HepG2 (cell line): ENCODE measurements at regions not wholly inside any gene's neighbourhood (a gene's known extent, or its start where the extent isn't known, plus 50 kb on each side); places are given as distances from the start of the nearest gene placed in this dataset.

Source experiments
- ATM ChIP-seq: fragments of 450-650 bp; IDR thresholded peaks from 2 replicates; pipeline ENCODE4 v1.7.1; 2017; ENCODE audit warnings: mild to moderate bottlenecking, borderline replicate concordance
- NCOA5 ChIP-seq: sonication (generic); formaldehyde crosslinking; IDR thresholded peaks from 2 replicates; pipeline ENCODE4 v1.4.0; 2020; ENCODE audit warnings: missing genetic modification reagents
- NFIB ChIP-seq: sonication (generic); formaldehyde crosslinking; IDR thresholded peaks from 2 replicates; pipeline ENCODE4 v1.9.0; 2021; ENCODE audit warnings: missing genetic modification reagents, mild to moderate bottlenecking, borderline replicate concordance
- SUZ12 ChIP-seq: fragments of 150-350 bp; IDR thresholded peaks from 2 replicates; pipeline ENCODE4 v1.6.1; 2014; ENCODE audit warnings: low read depth, low read length
- U2AF2 ChIP-seq: fragments of 200-400 bp; formaldehyde crosslinking; IDR thresholded peaks from 2 replicates; pipeline ENCODE4 v1.6.1; 2017; ENCODE audit warnings: low read depth, mild to moderate bottlenecking, low read length
- TF ChIP-seq, protein P1 (sequence below): sonication (generic); formaldehyde crosslinking; IDR thresholded peaks from 2 replicates; pipeline ENCODE4 v1.4.0; 2020; ENCODE audit warnings: missing genetic modification reagents
- TF ChIP-seq, protein P2 (sequence below): IDR thresholded peaks from 2 replicates; pipeline ENCODE4 v1.6.1; 2012; ENCODE audit warnings: low read length, improper control_type of control experiment
- TF ChIP-seq, protein P3 (sequence below): sonication (generic); formaldehyde crosslinking; IDR thresholded peaks from 2 replicates; pipeline ENCODE4 v1.9.0; 2021; ENCODE audit warnings: mild to moderate bottlenecking, missing genetic modification reagents
- TF ChIP-seq, protein P4 (sequence below): sonication (generic); formaldehyde crosslinking; IDR thresholded peaks from 2 replicates; pipeline ENCODE4 v1.5.0; 2020; ENCODE audit warnings: mild to moderate bottlenecking, missing genetic modification reagents

DNA sequence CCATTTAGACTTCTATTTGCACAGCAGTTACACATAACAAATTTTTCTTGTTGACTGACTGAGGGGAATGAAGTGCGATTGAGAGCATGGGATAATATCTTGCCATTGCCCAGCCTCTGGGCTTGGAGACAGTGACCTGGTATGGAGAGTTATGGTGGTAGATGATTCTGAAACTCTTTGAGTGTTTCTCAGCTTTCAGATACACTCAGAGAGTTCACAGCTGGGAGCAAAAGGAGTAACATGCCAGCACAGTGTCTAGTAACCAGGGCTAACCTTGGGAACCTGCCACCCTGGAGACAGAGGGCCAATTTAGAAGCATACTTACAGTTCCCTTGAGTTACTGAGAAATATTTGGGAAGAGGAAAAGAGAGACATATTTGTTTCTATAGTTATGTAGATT, 1099.3 kb upstream of the CELF4 start (continued):
- TF ChIP-seq, protein P1, sequence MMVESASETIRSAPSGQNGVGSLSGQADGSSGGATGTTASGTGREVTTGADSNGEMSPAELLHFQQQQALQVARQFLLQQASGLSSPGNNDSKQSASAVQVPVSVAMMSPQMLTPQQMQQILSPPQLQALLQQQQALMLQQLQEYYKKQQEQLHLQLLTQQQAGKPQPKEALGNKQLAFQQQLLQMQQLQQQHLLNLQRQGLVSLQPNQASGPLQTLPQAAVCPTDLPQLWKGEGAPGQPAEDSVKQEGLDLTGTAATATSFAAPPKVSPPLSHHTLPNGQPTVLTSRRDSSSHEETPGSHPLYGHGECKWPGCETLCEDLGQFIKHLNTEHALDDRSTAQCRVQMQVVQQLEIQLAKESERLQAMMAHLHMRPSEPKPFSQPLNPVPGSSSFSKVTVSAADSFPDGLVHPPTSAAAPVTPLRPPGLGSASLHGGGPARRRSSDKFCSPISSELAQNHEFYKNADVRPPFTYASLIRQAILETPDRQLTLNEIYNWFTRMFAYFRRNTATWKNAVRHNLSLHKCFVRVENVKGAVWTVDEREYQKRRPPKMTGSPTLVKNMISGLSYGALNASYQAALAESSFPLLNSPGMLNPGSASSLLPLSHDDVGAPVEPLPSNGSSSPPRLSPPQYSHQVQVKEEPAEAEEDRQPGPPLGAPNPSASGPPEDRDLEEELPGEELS (CRISPR knock-in tag) = no peak
- TF ChIP-seq, protein P2, sequence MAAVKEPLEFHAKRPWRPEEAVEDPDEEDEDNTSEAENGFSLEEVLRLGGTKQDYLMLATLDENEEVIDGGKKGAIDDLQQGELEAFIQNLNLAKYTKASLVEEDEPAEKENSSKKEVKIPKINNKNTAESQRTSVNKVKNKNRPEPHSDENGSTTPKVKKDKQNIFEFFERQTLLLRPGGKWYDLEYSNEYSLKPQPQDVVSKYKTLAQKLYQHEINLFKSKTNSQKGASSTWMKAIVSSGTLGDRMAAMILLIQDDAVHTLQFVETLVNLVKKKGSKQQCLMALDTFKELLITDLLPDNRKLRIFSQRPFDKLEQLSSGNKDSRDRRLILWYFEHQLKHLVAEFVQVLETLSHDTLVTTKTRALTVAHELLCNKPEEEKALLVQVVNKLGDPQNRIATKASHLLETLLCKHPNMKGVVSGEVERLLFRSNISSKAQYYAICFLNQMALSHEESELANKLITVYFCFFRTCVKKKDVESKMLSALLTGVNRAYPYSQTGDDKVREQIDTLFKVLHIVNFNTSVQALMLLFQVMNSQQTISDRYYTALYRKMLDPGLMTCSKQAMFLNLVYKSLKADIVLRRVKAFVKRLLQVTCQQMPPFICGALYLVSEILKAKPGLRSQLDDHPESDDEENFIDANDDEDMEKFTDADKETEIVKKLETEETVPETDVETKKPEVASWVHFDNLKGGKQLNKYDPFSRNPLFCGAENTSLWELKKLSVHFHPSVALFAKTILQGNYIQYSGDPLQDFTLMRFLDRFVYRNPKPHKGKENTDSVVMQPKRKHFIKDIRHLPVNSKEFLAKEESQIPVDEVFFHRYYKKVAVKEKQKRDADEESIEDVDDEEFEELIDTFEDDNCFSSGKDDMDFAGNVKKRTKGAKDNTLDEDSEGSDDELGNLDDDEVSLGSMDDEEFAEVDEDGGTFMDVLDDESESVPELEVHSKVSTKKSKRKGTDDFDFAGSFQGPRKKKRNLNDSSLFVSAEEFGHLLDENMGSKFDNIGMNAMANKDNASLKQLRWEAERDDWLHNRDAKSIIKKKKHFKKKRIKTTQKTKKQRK = no peak
- TF ChIP-seq NFIB (CRISPR knock-in tag) = no peak
- TF ChIP-seq, protein P3, sequence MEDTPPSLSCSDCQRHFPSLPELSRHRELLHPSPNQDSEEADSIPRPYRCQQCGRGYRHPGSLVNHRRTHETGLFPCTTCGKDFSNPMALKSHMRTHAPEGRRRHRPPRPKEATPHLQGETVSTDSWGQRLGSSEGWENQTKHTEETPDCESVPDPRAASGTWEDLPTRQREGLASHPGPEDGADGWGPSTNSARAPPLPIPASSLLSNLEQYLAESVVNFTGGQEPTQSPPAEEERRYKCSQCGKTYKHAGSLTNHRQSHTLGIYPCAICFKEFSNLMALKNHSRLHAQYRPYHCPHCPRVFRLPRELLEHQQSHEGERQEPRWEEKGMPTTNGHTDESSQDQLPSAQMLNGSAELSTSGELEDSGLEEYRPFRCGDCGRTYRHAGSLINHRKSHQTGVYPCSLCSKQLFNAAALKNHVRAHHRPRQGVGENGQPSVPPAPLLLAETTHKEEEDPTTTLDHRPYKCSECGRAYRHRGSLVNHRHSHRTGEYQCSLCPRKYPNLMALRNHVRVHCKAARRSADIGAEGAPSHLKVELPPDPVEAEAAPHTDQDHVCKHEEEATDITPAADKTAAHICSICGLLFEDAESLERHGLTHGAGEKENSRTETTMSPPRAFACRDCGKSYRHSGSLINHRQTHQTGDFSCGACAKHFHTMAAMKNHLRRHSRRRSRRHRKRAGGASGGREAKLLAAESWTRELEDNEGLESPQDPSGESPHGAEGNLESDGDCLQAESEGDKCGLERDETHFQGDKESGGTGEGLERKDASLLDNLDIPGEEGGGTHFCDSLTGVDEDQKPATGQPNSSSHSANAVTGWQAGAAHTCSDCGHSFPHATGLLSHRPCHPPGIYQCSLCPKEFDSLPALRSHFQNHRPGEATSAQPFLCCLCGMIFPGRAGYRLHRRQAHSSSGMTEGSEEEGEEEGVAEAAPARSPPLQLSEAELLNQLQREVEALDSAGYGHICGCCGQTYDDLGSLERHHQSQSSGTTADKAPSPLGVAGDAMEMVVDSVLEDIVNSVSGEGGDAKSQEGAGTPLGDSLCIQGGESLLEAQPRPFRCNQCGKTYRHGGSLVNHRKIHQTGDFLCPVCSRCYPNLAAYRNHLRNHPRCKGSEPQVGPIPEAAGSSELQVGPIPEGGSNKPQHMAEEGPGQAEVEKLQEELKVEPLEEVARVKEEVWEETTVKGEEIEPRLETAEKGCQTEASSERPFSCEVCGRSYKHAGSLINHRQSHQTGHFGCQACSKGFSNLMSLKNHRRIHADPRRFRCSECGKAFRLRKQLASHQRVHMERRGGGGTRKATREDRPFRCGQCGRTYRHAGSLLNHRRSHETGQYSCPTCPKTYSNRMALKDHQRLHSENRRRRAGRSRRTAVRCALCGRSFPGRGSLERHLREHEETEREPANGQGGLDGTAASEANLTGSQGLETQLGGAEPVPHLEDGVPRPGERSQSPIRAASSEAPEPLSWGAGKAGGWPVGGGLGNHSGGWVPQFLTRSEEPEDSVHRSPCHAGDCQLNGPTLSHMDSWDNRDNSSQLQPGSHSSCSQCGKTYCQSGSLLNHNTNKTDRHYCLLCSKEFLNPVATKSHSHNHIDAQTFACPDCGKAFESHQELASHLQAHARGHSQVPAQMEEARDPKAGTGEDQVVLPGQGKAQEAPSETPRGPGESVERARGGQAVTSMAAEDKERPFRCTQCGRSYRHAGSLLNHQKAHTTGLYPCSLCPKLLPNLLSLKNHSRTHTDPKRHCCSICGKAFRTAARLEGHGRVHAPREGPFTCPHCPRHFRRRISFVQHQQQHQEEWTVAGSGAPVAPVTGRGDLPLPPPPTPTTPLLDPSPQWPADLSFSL (CRISPR knock-in tag) = no peak
- TF ChIP-seq, protein P4, sequence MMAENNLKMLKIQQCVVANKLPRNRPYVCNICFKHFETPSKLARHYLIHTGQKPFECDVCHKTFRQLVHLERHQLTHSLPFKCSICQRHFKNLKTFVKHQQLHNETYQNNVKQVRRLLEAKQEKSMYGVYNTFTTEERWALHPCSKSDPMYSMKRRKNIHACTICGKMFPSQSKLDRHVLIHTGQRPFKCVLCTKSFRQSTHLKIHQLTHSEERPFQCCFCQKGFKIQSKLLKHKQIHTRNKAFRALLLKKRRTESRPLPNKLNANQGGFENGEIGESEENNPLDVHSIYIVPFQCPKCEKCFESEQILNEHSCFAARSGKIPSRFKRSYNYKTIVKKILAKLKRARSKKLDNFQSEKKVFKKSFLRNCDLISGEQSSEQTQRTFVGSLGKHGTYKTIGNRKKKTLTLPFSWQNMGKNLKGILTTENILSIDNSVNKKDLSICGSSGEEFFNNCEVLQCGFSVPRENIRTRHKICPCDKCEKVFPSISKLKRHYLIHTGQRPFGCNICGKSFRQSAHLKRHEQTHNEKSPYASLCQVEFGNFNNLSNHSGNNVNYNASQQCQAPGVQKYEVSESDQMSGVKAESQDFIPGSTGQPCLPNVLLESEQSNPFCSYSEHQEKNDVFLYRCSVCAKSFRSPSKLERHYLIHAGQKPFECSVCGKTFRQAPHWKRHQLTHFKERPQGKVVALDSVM (CRISPR knock-in tag) = no peak
- TF ChIP-seq SUZ12 = no peak
- no peak for TF ChIP-seq NCOA5 (CRISPR knock-in tag)
- TF ChIP-seq ATM = no peak
- no peak for TF ChIP-seq U2AF2
- TF ChIP-seq, all 625 proteins: peak for 0
